ENCODE measurements at regions not wholly inside any gene's neighbourhood (a gene's known extent, or its start where the extent isn't known, plus 50 kb on each side); places are given as distances from the start of the nearest gene placed in this dataset.

- DNase-seq = no peak
- intact Hi-C loops (cut with DNase I) = no loop called here
- no peak for TF ChIP-seq CTCF (IDR thresholded peaks at IDR 0.05)
- Histone ChIP-seq H3K36me3 (no peaks in the 10 kb centered on the region), H3K4me1 (no peaks in the 10 kb centered on the region), H3K27ac (no peak overlapping the region), H3K9me3 (peaks cover 0 to 10% of the 10 kb centered on the region in 2 donors), H3K4me3 (no peak overlapping the region), H3K27me3 (no peaks in the 10 kb centered on the region)
- no peak for ATAC-seq
These were observed 81.0 kb upstream of the ACVR2A start for GRCh38 chr2:147763861-147764260.

- Histone ChIP-seq H3K4me1 (no peaks in the 10 kb centered on the region), H3K9me3 (peaks cover 0 to 3% of the 10 kb centered on the region in 2 donors), H3K27me3 (no peaks in the 10 kb centered on the region), H3K36me3 (no peaks in the 10 kb centered on the region), H3K27ac (no peak overlapping the region), H3K4me3 (no peak overlapping the region)
- ATAC-seq = no peak
- DNase-seq = no peak
- no peak for TF ChIP-seq CTCF (IDR thresholded peaks at IDR 0.05)
- intact Hi-C loops (cut with DNase I) = no loop called here
These were observed 83.8 kb upstream of the ACVR2A start for GRCh38 chr2:147760984-147761383.

GRCh38 chr2:147759536-147759935 lies 85.3 kb upstream of the ACVR2A start:
- no peaks in the 10 kb centered on the region for H3K9me3 ChIP-seq
- no peak overlapping the region for H3K4me3 ChIP-seq
- no peaks in the 10 kb centered on the region for H3K36me3 ChIP-seq
- no peak for DNase-seq
- no peaks in the 10 kb centered on the region for H3K4me1 ChIP-seq
- no peak for TF ChIP-seq CTCF (IDR thresholded peaks at IDR 0.05)
- no peak for ATAC-seq
- no peak overlapping the region for H3K27ac ChIP-seq
- H3K27me3 ChIP-seq = no peaks in the 10 kb centered on the region
- intact Hi-C loops (cut with DNase I) = no loop called here

GRCh38 chr2:147758821-147759220 lies 86.0 kb upstream of the ACVR2A start:
- TF ChIP-seq CTCF (IDR thresholded peaks at IDR 0.05) = no peak
- H3K27ac ChIP-seq = no peak overlapping the region
- no peak for DNase-seq
- H3K4me3 ChIP-seq = no peak overlapping the region
- H3K27me3 ChIP-seq = no peaks in the 10 kb centered on the region
- H3K36me3 ChIP-seq = no peaks in the 10 kb centered on the region
- intact Hi-C loops (cut with DNase I) = no loop called here
- no peaks in the 10 kb centered on the region for H3K4me1 ChIP-seq
- no peaks in the 10 kb centered on the region for H3K9me3 ChIP-seq
- no peak for ATAC-seq

- TF ChIP-seq CTCF (IDR thresholded peaks at IDR 0.05) = no peak
- no peak for DNase-seq
These were observed 88.8 kb upstream of the ACVR2A start for GRCh38 chr2:147756069-147756468.

More at GRCh38 chr2:147756069-147756468, 88.8 kb upstream of the ACVR2A start:
- ATAC-seq = no peak
- no peaks in the 10 kb centered on the region for H3K36me3 ChIP-seq
- no peaks in the 10 kb centered on the region for H3K27me3 ChIP-seq
- H3K4me3 ChIP-seq = no peak overlapping the region
- H3K4me1 ChIP-seq = no peaks in the 10 kb centered on the region
- intact Hi-C loops (cut with DNase I) = no loop called here
- no peaks in the 10 kb centered on the region for H3K9me3 ChIP-seq
- H3K27ac ChIP-seq = no peak overlapping the region

Data from left lung (tissue), 4 donors.